Skeletal muscle satellite cell (primary cell): ENCODE measurements at regions not wholly inside any gene's neighbourhood (a gene's known extent, or its start where the extent isn't known, plus 50 kb on each side); places are given as distances from the start of the nearest gene placed in this dataset.

ENCODE experiments used
- H3K27me3 ChIP-seq: 2 replicates; pipeline ENCODE4 v1.7.0; 2013; ENCODE audit warnings: low read length; ENCODE audit not compliant: control insufficient read depth, insufficient read depth
- H3K36me3 ChIP-seq: 2 replicates; pipeline ENCODE4 v1.7.0; 2013; ENCODE audit warnings: mild to moderate bottlenecking, control low read depth, low read length; ENCODE audit not compliant: insufficient read depth
- H3K4me1 ChIP-seq: 2 replicates; pipeline ENCODE4 v1.7.0; 2013; ENCODE audit warnings: low read length; ENCODE audit not compliant: control insufficient read depth, insufficient read depth
- H3K4me2 ChIP-seq: 2 replicates; pipeline ENCODE4 v1.7.0; 2013; ENCODE audit warnings: mild to moderate bottlenecking, low read length
- H3K4me3 ChIP-seq: 2 replicates; pipeline ENCODE4 v1.7.0; 2013; ENCODE audit warnings: low read length
- H3K9ac ChIP-seq: 2 replicates; pipeline ENCODE4 v1.7.0; 2013; ENCODE audit warnings: mild to moderate bottlenecking, low read depth, low read length, moderate library complexity
- H3K9me3 ChIP-seq: replicated peaks from 2 replicates; pipeline ENCODE4 v1.7.0; 2013; ENCODE audit warnings: mild to moderate bottlenecking, control low read depth, low read length

GRCh38 chr6:104019075-104019753 is 840.5 kb downstream of the HACE1 start:
- H3K4me3 ChIP-seq = no peak overlapping the region

GRCh38 chr6:104017410-104018381 is 842.0 kb downstream of the HACE1 start:
- no peak overlapping the region for H3K4me2 ChIP-seq
- H3K36me3 ChIP-seq = no peaks in the 10 kb centered on the region
- peaks cover 5% of the 10 kb centered on the region for H3K9me3 ChIP-seq
- H3K4me3 ChIP-seq = no peak overlapping the region
- no peak overlapping the region for H3K9ac ChIP-seq
- H3K4me1 ChIP-seq = no peaks in the 10 kb centered on the region
- no peaks in the 10 kb centered on the region for H3K27me3 ChIP-seq

More at GRCh38 chr6:104019075-104019753, 840.5 kb downstream of the HACE1 start:
- no peak overlapping the region for H3K9ac ChIP-seq
- no peaks in the 10 kb centered on the region for H3K27me3 ChIP-seq
- no peak overlapping the region for H3K4me2 ChIP-seq
- peaks cover 5% of the 10 kb centered on the region for H3K9me3 ChIP-seq
- no peaks in the 10 kb centered on the region for H3K4me1 ChIP-seq
- H3K36me3 ChIP-seq = no peaks in the 10 kb centered on the region

- Histone ChIP-seq H3K9ac (no peak overlapping the region), H3K9me3 (peaks cover 5% of the 10 kb centered on the region), H3K4me1 (no peaks in the 10 kb centered on the region), H3K4me3 (no peak overlapping the region), H3K4me2 (no peak overlapping the region), H3K27me3 (no peaks in the 10 kb centered on the region), H3K36me3 (no peaks in the 10 kb centered on the region)
Measured at GRCh38 chr6:104014163-104014959, 845.4 kb downstream of the HACE1 start.

- Histone ChIP-seq H3K9me3 (peaks cover 5% of the 10 kb centered on the region), H3K36me3 (no peaks in the 10 kb centered on the region), H3K9ac (no peak overlapping the region), H3K27me3 (no peaks in the 10 kb centered on the region), H3K4me1 (no peaks in the 10 kb centered on the region), H3K4me3 (no peak overlapping the region), H3K4me2 (no peak overlapping the region)
Measured at GRCh38 chr6:104013312-104013971, 846.3 kb downstream of the HACE1 start.

- Histone ChIP-seq H3K36me3 (no peaks in the 10 kb centered on the region), H3K4me3 (no peak overlapping the region), H3K4me1 (no peaks in the 10 kb centered on the region), H3K9ac (no peak overlapping the region), H3K9me3 (no peaks in the 10 kb centered on the region), H3K4me2 (no peak overlapping the region), H3K27me3 (no peaks in the 10 kb centered on the region)
Measured at GRCh38 chr6:104010897-104011296, 848.8 kb downstream of the HACE1 start.

- no peak overlapping the region for H3K4me2 ChIP-seq
- H3K36me3 ChIP-seq = no peaks in the 10 kb centered on the region
- no peaks in the 10 kb centered on the region for H3K9me3 ChIP-seq
- H3K4me3 ChIP-seq = no peak overlapping the region
- H3K4me1 ChIP-seq = no peaks in the 10 kb centered on the region
- no peaks in the 10 kb centered on the region for H3K27me3 ChIP-seq
- no peak overlapping the region for H3K9ac ChIP-seq
Measured at GRCh38 chr6:104003803-104004516, 855.8 kb downstream of the HACE1 start.

- Histone ChIP-seq H3K9ac (no peak overlapping the region), H3K4me1 (no peaks in the 10 kb centered on the region), H3K9me3 (no peaks in the 10 kb centered on the region), H3K36me3 (no peaks in the 10 kb centered on the region), H3K27me3 (no peaks in the 10 kb centered on the region), H3K4me2 (no peak overlapping the region), H3K4me3 (no peak overlapping the region)
Measured at GRCh38 chr6:103995571-103995970, 864.1 kb downstream of the HACE1 start.

- no peaks in the 10 kb centered on the region for H3K9me3 ChIP-seq
- H3K9ac ChIP-seq = no peak overlapping the region
- no peaks in the 10 kb centered on the region for H3K27me3 ChIP-seq
- no peaks in the 10 kb centered on the region for H3K4me1 ChIP-seq
- H3K36me3 ChIP-seq = no peaks in the 10 kb centered on the region
- no peak overlapping the region for H3K4me2 ChIP-seq
- no peak overlapping the region for H3K4me3 ChIP-seq
Measured at GRCh38 chr6:103983860-103984259, 875.9 kb downstream of the HACE1 start.

GRCh38 chr6:103983011-103983410 is 876.7 kb downstream of the HACE1 start:
- Histone ChIP-seq H3K4me3 (no peak overlapping the region), H3K9ac (no peak overlapping the region), H3K4me2 (no peak overlapping the region), H3K36me3 (no peaks in the 10 kb centered on the region), H3K27me3 (no peaks in the 10 kb centered on the region), H3K4me1 (no peaks in the 10 kb centered on the region), H3K9me3 (no peaks in the 10 kb centered on the region)

- Histone ChIP-seq H3K4me1 (no peaks in the 10 kb centered on the region), H3K9ac (no peak overlapping the region), H3K4me2 (no peak overlapping the region), H3K9me3 (peaks cover 3% of the 10 kb centered on the region), H3K27me3 (no peaks in the 10 kb centered on the region), H3K4me3 (no peak overlapping the region), H3K36me3 (no peaks in the 10 kb centered on the region)
Measured at GRCh38 chr6:103982574-103982973, 877.1 kb downstream of the HACE1 start.
